RCC 7860 (cell line): ENCODE measurements at regions not wholly inside any gene's neighbourhood (a gene's known extent, or its start where the extent isn't known, plus 50 kb on each side); places are given as distances from the start of the nearest gene placed in this dataset.

ENCODE experiments used
- DNase-seq: peaks from one replicate; pipeline ENCODE4 v3.0.0-alpha.2; 2015; ENCODE audit warnings: low spot score
- FAIRE-seq: peaks from 2 replicates; lab custom pipeline; 2012; peaks lifted over from hg19 to GRCh38; lab: Jason Lieb, UNC

GRCh38 chr17:12365805-12366204 lies 299.9 kb upstream of the MYOCD start:
- no peak for FAIRE-seq
- DNase-seq, result no peak

- no peak for DNase-seq
- no peak for FAIRE-seq
Observed at GRCh38 chr17:12369065-12369464, 296.6 kb upstream of the MYOCD start.

- DNase-seq, result no peak
- FAIRE-seq, result no peak
Observed at GRCh38 chr17:12376276-12376675, 289.4 kb upstream of the MYOCD start.

GRCh38 chr17:12386225-12386624 lies 279.5 kb upstream of the MYOCD start:
- no peak for FAIRE-seq
- DNase-seq, result no peak

- FAIRE-seq, result no peak
Observed at GRCh38 chr17:12388226-12388625, 277.5 kb upstream of the MYOCD start.

GRCh38 chr17:12389421-12389820 lies 276.3 kb upstream of the MYOCD start:
- FAIRE-seq (no peak), DNase-seq (no peak)

More at GRCh38 chr17:12388226-12388625, 277.5 kb upstream of the MYOCD start:
- no peak for DNase-seq

GRCh38 chr17:12390631-12391030 lies 275.1 kb upstream of the MYOCD start:
- FAIRE-seq, result no peak
- DNase-seq, result no peak

GRCh38 chr17:12391468-12391867 lies 274.2 kb upstream of the MYOCD start:
- no peak for DNase-seq
- FAIRE-seq, result no peak

GRCh38 chr17:12395733-12396354 lies 269.8 kb upstream of the MYOCD start:
- no peak for DNase-seq
- no peak for FAIRE-seq

- DNase-seq (no peak), FAIRE-seq (no peak)
Observed at GRCh38 chr17:12398441-12399051, 267.1 kb upstream of the MYOCD start.

- FAIRE-seq (no peak), DNase-seq (no peak)
Observed at GRCh38 chr17:12402963-12403622, 262.6 kb upstream of the MYOCD start.

- FAIRE-seq (no peak), DNase-seq (no peak)
Observed at GRCh38 chr17:12403881-12404398, 261.8 kb upstream of the MYOCD start.

- DNase-seq (no peak), FAIRE-seq (no peak)
Observed at GRCh38 chr17:12406623-12407215, 259.0 kb upstream of the MYOCD start.

- DNase-seq (no peak), FAIRE-seq (no peak)
Observed at GRCh38 chr17:12407495-12408252, 258.0 kb upstream of the MYOCD start.

GRCh38 chr17:12409082-12409481 lies 256.6 kb upstream of the MYOCD start:
- DNase-seq, result no peak
- FAIRE-seq, result no peak

- DNase-seq (no peak), FAIRE-seq (no peak)
Observed at GRCh38 chr17:12410717-12411116, 255.0 kb upstream of the MYOCD start.

GRCh38 chr17:12415031-12415430 lies 250.7 kb upstream of the MYOCD start:
- no peak for FAIRE-seq
- no peak for DNase-seq

- FAIRE-seq (no peak), DNase-seq (no peak)
Observed at GRCh38 chr17:12421077-12421476, 244.6 kb upstream of the MYOCD start.

GRCh38 chr17:12421646-12422306 lies 243.9 kb upstream of the MYOCD start:
- no peak for DNase-seq
- no peak for FAIRE-seq

- FAIRE-seq (no peak), DNase-seq (no peak)
Observed at GRCh38 chr17:12422651-12423050, 243.0 kb upstream of the MYOCD start.
